IMR-90 (cell line): ENCODE measurements at regions not wholly inside any gene's neighbourhood (a gene's known extent, or its start where the extent isn't known, plus 50 kb on each side); places are given as distances from the start of the nearest gene placed in this dataset.

ENCODE experiments used
- ATAC-seq: fragments of 200-7000 bp; cut with Tn5 transposase; 2 replicates; pipeline ENCODE4 v1.9.1; 2020; ENCODE audit warnings: low read depth, mild to moderate bottlenecking, moderate library complexity
- BruUV-seq: library from RNA; stranded (reverse); fragments of 400-500 nt; replicated peaks from 2 replicates; lab custom pipeline; 2021; lab: Mats Ljungman, UMichigan
- CTCF ChIA-PET: fragments of 300-600 bp; formaldehyde crosslinking; extraction: SDS; loops from one replicate; lab custom pipeline; 2021; ENCODE audit warnings: antibody characterized with exemption; lab: Yijun Ruan, JAX
- POLR2A ChIA-PET: fragments of 300-600 bp; sonication (Branson Sonifier 250); formaldehyde crosslinking; loops from one replicate; lab custom pipeline; 2022; ENCODE audit warnings: antibody characterized with exemption; ENCODE audit not compliant: unreplicated experiment; lab: Charles Lee
- DNase-seq: peaks from one replicate; pipeline ENCODE4 v3.0.0; 2013
- H2AFZ ChIP-seq: replicated peaks from 2 replicates; pipeline ENCODE3; 2013; ENCODE audit warnings: low read length, mild to moderate bottlenecking; ENCODE audit not compliant: poor library complexity
- H2AK5ac ChIP-seq: 2 replicates; pipeline ENCODE4 v1.6.1; 2013; ENCODE audit warnings: low read depth, low read length, inconsistent platforms
- H2AK9ac ChIP-seq: replicated peaks from 2 replicates; pipeline ENCODE3; 2013; ENCODE audit warnings: mild to moderate bottlenecking, low read depth, low read length, moderate library complexity; ENCODE audit not compliant: poor library complexity
- H2BK120ac ChIP-seq: 2 replicates; pipeline ENCODE4 v1.6.1; 2013; ENCODE audit warnings: low read depth, low read length, inconsistent platforms
- H2BK15ac ChIP-seq: 3 replicates; pipeline ENCODE4 v1.6.1; 2013; ENCODE audit warnings: low read depth, low read length, inconsistent platforms
- H2BK20ac ChIP-seq: 2 replicates; pipeline ENCODE4 v1.6.1; 2013; ENCODE audit warnings: low read depth, mild to moderate bottlenecking, inconsistent platforms, low read length, moderate library complexity
- H2BK5ac ChIP-seq: 2 replicates; pipeline ENCODE4 v1.6.1; 2013; ENCODE audit warnings: mild to moderate bottlenecking, low read depth, low read length, inconsistent platforms; ENCODE audit not compliant: poor library complexity, severe bottlenecking
- H3K14ac ChIP-seq: replicated peaks from 2 replicates; pipeline ENCODE4 v1.6.1; 2013; ENCODE audit warnings: low read depth, low read length, inconsistent platforms
- H3K18ac ChIP-seq: 2 replicates; pipeline ENCODE4 v1.6.1; 2013; ENCODE audit warnings: low read depth, low read length, control low read depth
- H3K23ac ChIP-seq: 2 replicates; pipeline ENCODE4 v1.6.1; 2013; ENCODE audit warnings: low read depth, low read length, inconsistent platforms
- H3K27ac ChIP-seq: 2 replicates; pipeline ENCODE4 v1.5.1; 2013; ENCODE audit warnings: mild to moderate bottlenecking, control low read depth, low read length; ENCODE audit not compliant: insufficient read depth
- H3K27me3 ChIP-seq: 2 replicates; pipeline ENCODE4 v1.6.1; 2013; ENCODE audit warnings: low read length; ENCODE audit not compliant: control insufficient read depth, insufficient read depth
- H3K36me3 ChIP-seq: 2 replicates; pipeline ENCODE4 v1.6.1; 2013; ENCODE audit warnings: low read length, mixed read lengths; ENCODE audit not compliant: control insufficient read depth, insufficient read depth
- H3K4ac ChIP-seq: 2 replicates; pipeline ENCODE4 v1.6.1; 2013; ENCODE audit warnings: low read depth, low read length, inconsistent platforms
- H3K4me1 ChIP-seq: 2 replicates; pipeline ENCODE4 v1.6.1; 2013; ENCODE audit warnings: low read length, mixed read lengths; ENCODE audit not compliant: control insufficient read depth, insufficient read depth
- H3K4me2 ChIP-seq: 2 replicates; pipeline ENCODE4 v1.6.1; 2013; ENCODE audit warnings: low read depth, mild to moderate bottlenecking, control low read depth, low read length, moderate library complexity
- H3K4me3 ChIP-seq: 2 replicates; pipeline ENCODE4 v1.5.1; 2013; ENCODE audit warnings: low read depth, mild to moderate bottlenecking, control low read depth, low read length, moderate library complexity; ENCODE audit not compliant: insufficient read depth
- H3K56ac ChIP-seq: 2 replicates; pipeline ENCODE4 v1.6.1; 2013; ENCODE audit warnings: low read length, inconsistent platforms; ENCODE audit not compliant: insufficient read depth; ENCODE audit errors: extremely low read depth
- H3K79me1 ChIP-seq, 2 experiments: 2 replicates each; pipeline ENCODE4 v1.6.1; 2013; ENCODE audit warnings: low read length in 2 of 2, inconsistent platforms in 1 of 2, low read depth in 1 of 2
- H3K9ac ChIP-seq: 2 replicates; pipeline ENCODE4 v1.6.1; 2013; ENCODE audit warnings: low read depth, low read length, control low read depth
- H3K9me1 ChIP-seq: 2 replicates; pipeline ENCODE4 v1.6.1; 2013; ENCODE audit warnings: low read length, inconsistent platforms; ENCODE audit not compliant: insufficient read depth
- H3K9me3 ChIP-seq: 2 replicates; pipeline ENCODE4 v1.6.1; 2013; ENCODE audit warnings: low read length; ENCODE audit not compliant: control insufficient read depth, insufficient read depth
- H4K20me1 ChIP-seq: 2 replicates; pipeline ENCODE4 v1.6.1; 2013; ENCODE audit warnings: low read length, inconsistent platforms; ENCODE audit not compliant: insufficient read depth
- H4K5ac ChIP-seq: 2 replicates; pipeline ENCODE4 v1.6.1; 2013; ENCODE audit warnings: mild to moderate bottlenecking, low read depth, low read length, control low read depth
- H4K8ac ChIP-seq, 2 experiments: 2 replicates each; pipeline ENCODE4 v1.6.1; 2013; ENCODE audit warnings: low read depth in 2 of 2, low read length in 2 of 2, control low read depth in 1 of 2, inconsistent platforms in 1 of 2
- H4K91ac ChIP-seq: 2 replicates; pipeline ENCODE4 v1.6.1; 2013; ENCODE audit warnings: low read depth, low read length, inconsistent platforms; ENCODE audit not compliant: insufficient read depth
- BHLHE40 ChIP-seq: fragments of 150-350 bp; IDR thresholded peaks from 2 replicates; pipeline ENCODE4 v1.6.1; 2016; ENCODE audit warnings: mild to moderate bottlenecking, low read depth, low read length
- dilution Hi-C: fragments of 300-500 bp; cut with HindIII; formaldehyde crosslinking; loops from one replicate; pipeline ENCODE4 v1.14.3; 2018; ENCODE audit warnings: low sequenced_read_pairs; ENCODE audit not compliant: unreplicated experiment
- in situ Hi-C: fragments of 300-500 bp; cut with MboI; formaldehyde crosslinking; loops from 3 replicates; pipeline ENCODE4 v1.14.3; 2019; ENCODE audit warnings: low sequenced_read_pairs, inconsistent platforms, mixed read lengths
- intact Hi-C: fragments of 100-400 bp; cut with micrococcal nuclease; formaldehyde crosslinking; loops from 2 replicates; pipeline ENCODE4 v1.10.0; 2022
- TF ChIP-seq, protein P1 (sequence below): conservative IDR thresholded peaks from 2 replicates; pipeline ENCODE4 v1.5.1; 2012; ENCODE audit warnings: mild to moderate bottlenecking, low read depth, low read length, improper control_type of control experiment

DNA sequence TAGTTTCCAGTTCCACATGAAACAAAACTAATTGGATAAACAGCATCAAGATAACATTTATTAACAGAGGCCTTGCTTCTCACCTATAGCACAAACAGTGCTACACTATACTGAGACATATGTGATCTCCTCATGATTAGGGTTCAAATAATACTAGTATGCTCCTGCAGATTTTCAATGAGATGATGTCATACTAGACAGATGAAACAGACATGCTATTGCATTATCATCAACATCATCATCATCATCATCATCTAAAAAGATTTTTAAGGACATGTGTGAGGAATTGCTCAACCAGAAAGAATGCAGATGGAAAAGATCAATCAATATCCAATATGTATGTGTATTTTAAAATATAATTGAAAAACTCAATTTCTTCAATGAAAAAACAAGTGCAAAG is 932.3 kb downstream of the METTL15 start:
- dilution Hi-C loops = no loop called here
- intact Hi-C loops = no loop called here
- POLR2A ChIA-PET = no interaction called here

More for the DNA sequence above, 932.3 kb downstream of the METTL15 start:
- Histone ChIP-seq H2BK15ac (no peak overlapping the region; the same call in 2 of the 3 replicates), H4K5ac (no peak overlapping the region), H4K91ac (no peak overlapping the region), H3K4me3 (no peak overlapping the region), H3K18ac (no peak overlapping the region), H2BK5ac (no peak overlapping the region), H4K8ac (no peak overlapping the region), H2BK20ac (no peak overlapping the region), H3K27me3 (no peaks in the 10 kb centered on the region), H3K4me1 (no peaks in the 10 kb centered on the region), H3K4me2 (no peak overlapping the region), H3K9ac (no peak overlapping the region), H3K23ac (no peak overlapping the region), H3K56ac (no peak overlapping the region), H3K14ac (no peak overlapping the region), H2AFZ (no peak overlapping the region), H3K9me1 (peaks cover 3% of the 10 kb centered on the region; the same call in 1 of the 2 replicates), H2AK5ac (no peak overlapping the region), H3K36me3 (no peaks in the 10 kb centered on the region), H2BK120ac (no peak overlapping the region), H2AK9ac (no peak overlapping the region), H3K79me1 (no peaks in the 10 kb centered on the region; a peak in 1 of 4 replicates), H3K4ac (no peak overlapping the region), H4K20me1 (no peaks in the 10 kb centered on the region), H3K27ac (no peak overlapping the region), H3K9me3 (no peaks in the 10 kb centered on the region)
- BruUV-seq = no TSS peak
- CTCF ChIA-PET = no interaction called here
- DNase-seq (no peak), ATAC-seq (no peak)
- in situ Hi-C loops = no loop called here
- TF ChIP-seq, protein P1, sequence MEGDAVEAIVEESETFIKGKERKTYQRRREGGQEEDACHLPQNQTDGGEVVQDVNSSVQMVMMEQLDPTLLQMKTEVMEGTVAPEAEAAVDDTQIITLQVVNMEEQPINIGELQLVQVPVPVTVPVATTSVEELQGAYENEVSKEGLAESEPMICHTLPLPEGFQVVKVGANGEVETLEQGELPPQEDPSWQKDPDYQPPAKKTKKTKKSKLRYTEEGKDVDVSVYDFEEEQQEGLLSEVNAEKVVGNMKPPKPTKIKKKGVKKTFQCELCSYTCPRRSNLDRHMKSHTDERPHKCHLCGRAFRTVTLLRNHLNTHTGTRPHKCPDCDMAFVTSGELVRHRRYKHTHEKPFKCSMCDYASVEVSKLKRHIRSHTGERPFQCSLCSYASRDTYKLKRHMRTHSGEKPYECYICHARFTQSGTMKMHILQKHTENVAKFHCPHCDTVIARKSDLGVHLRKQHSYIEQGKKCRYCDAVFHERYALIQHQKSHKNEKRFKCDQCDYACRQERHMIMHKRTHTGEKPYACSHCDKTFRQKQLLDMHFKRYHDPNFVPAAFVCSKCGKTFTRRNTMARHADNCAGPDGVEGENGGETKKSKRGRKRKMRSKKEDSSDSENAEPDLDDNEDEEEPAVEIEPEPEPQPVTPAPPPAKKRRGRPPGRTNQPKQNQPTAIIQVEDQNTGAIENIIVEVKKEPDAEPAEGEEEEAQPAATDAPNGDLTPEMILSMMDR = no peak
- no peak for TF ChIP-seq BHLHE40
